Ishikawa (cell line): ENCODE measurements at regions not wholly inside any gene's neighbourhood (a gene's known extent, or its start where the extent isn't known, plus 50 kb on each side); places are given as distances from the start of the nearest gene placed in this dataset.

ENCODE experiments used
- CEBPB ChIP-seq: IDR thresholded peaks from 2 replicates; pipeline ENCODE4 v1.6.1; 2012
- CREB1 ChIP-seq: IDR thresholded peaks from 2 replicates; pipeline ENCODE4 v1.6.1; 2012; ENCODE audit warnings: low read depth
- EGR1 ChIP-seq: IDR thresholded peaks from 2 replicates; pipeline ENCODE4 v1.6.1; 2012
- EP300 ChIP-seq: IDR thresholded peaks from 2 replicates; pipeline ENCODE4 v1.6.1; 2012; ENCODE audit warnings: borderline replicate concordance
- FOXM1 ChIP-seq: IDR thresholded peaks from 2 replicates; pipeline ENCODE4 v1.6.1; 2012; ENCODE audit warnings: low read depth, borderline replicate concordance
- NFIC ChIP-seq: IDR thresholded peaks from 2 replicates; pipeline ENCODE4 v1.6.1; 2012
- RAD21 ChIP-seq: IDR thresholded peaks from 2 replicates; pipeline ENCODE4 v1.6.1; 2012; ENCODE audit warnings: low read depth
- TAF1 ChIP-seq: IDR thresholded peaks from 2 replicates; pipeline ENCODE4 v1.6.1; 2012; ENCODE audit warnings: low read depth, mild to moderate bottlenecking
- TCF12 ChIP-seq: IDR thresholded peaks from 2 replicates; pipeline ENCODE4 v1.6.1; 2012; ENCODE audit warnings: low read depth
- YY1 ChIP-seq: IDR thresholded peaks from 2 replicates; pipeline ENCODE4 v1.6.1; 2012; ENCODE audit warnings: low read depth
- ZBTB7A ChIP-seq: IDR thresholded peaks from 2 replicates; pipeline ENCODE4 v1.6.1; 2012; ENCODE audit warnings: low read depth
- TF ChIP-seq, protein P1 (sequence below): IDR thresholded peaks from 2 replicates; pipeline ENCODE4 v1.6.1; 2012
- TF ChIP-seq, protein P2 (sequence below): IDR thresholded peaks from 2 replicates; pipeline ENCODE4 v1.6.1; 2012; ENCODE audit warnings: low read depth, mild to moderate bottlenecking
- TF ChIP-seq, protein P3 (sequence below): IDR thresholded peaks from 2 replicates; pipeline ENCODE4 v1.6.1; 2012

GRCh38 chr4:20109391-20109790 lies 142.3 kb upstream of the SLIT2 start:
- TF ChIP-seq YY1 = no peak
- TF ChIP-seq TAF1 = no peak
- TF ChIP-seq EP300 = no peak
- TF ChIP-seq, protein P1, sequence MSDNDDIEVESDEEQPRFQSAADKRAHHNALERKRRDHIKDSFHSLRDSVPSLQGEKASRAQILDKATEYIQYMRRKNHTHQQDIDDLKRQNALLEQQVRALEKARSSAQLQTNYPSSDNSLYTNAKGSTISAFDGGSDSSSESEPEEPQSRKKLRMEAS = no peak
- TF ChIP-seq, protein P2, sequence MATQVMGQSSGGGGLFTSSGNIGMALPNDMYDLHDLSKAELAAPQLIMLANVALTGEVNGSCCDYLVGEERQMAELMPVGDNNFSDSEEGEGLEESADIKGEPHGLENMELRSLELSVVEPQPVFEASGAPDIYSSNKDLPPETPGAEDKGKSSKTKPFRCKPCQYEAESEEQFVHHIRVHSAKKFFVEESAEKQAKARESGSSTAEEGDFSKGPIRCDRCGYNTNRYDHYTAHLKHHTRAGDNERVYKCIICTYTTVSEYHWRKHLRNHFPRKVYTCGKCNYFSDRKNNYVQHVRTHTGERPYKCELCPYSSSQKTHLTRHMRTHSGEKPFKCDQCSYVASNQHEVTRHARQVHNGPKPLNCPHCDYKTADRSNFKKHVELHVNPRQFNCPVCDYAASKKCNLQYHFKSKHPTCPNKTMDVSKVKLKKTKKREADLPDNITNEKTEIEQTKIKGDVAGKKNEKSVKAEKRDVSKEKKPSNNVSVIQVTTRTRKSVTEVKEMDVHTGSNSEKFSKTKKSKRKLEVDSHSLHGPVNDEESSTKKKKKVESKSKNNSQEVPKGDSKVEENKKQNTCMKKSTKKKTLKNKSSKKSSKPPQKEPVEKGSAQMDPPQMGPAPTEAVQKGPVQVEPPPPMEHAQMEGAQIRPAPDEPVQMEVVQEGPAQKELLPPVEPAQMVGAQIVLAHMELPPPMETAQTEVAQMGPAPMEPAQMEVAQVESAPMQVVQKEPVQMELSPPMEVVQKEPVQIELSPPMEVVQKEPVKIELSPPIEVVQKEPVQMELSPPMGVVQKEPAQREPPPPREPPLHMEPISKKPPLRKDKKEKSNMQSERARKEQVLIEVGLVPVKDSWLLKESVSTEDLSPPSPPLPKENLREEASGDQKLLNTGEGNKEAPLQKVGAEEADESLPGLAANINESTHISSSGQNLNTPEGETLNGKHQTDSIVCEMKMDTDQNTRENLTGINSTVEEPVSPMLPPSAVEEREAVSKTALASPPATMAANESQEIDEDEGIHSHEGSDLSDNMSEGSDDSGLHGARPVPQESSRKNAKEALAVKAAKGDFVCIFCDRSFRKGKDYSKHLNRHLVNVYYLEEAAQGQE = no peak
- TF ChIP-seq NFIC = no peak
- no peak for TF ChIP-seq RAD21
- TF ChIP-seq CREB1 = no peak
- TF ChIP-seq FOXM1 = no peak
- TF ChIP-seq CEBPB = no peak
- no peak for TF ChIP-seq EGR1
- TF ChIP-seq ZBTB7A = no peak
- no peak for TF ChIP-seq TCF12
- TF ChIP-seq, protein P3, sequence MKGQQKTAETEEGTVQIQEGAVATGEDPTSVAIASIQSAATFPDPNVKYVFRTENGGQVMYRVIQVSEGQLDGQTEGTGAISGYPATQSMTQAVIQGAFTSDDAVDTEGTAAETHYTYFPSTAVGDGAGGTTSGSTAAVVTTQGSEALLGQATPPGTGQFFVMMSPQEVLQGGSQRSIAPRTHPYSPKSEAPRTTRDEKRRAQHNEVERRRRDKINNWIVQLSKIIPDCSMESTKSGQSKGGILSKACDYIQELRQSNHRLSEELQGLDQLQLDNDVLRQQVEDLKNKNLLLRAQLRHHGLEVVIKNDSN = no peak
